A549 (cell line): ENCODE measurements at regions not wholly inside any gene's neighbourhood (a gene's known extent, or its start where the extent isn't known, plus 50 kb on each side); places are given as distances from the start of the nearest gene placed in this dataset.

Source experiments
- ATAC-seq, 2 experiments: fragments of 200-7000 bp in 1 of 2; fragments of >200 bp in 1 of 2; cut with Nextera tagmentation in 1 of 2; cut with Tn5 transposase in 1 of 2; 3 replicates each; pipeline versions ENCODE4 v1.8.0 to v1.9.1; 2018 to 2020; ENCODE audit warnings: mild to moderate bottlenecking in 1 of 2, moderate library complexity in 1 of 2
- CTCF ChIA-PET: fragments of 300-600 bp; sonication (Branson Sonifier 250); formaldehyde crosslinking; extraction: SDS; loops from one replicate; lab custom pipeline; 2021; ENCODE audit warnings: antibody characterized with exemption, inconsistent platforms; lab: Yijun Ruan, JAX
- POLR2A ChIA-PET: fragments of 350-600 bp; formaldehyde crosslinking; extraction: SDS; loops from one replicate; lab custom pipeline; 2021; ENCODE audit warnings: antibody characterized with exemption, inconsistent platforms; lab: Yijun Ruan, JAX
- DNase-seq, 2 experiments: peaks; one replicate each; pipeline versions ENCODE4 v3.0.0 to v3.0.0-alpha.2; 2011 to 2016; ENCODE audit warnings: low read depth in 1 of 2, low spot score in 1 of 2
- FAIRE-seq: peaks from 2 replicates; lab custom pipeline; 2011; peaks lifted over from hg19 to GRCh38; lab: Jason Lieb, UNC
- H3K27ac ChIP-seq, 2 experiments: fragments of >200 bp; sonication (Bioruptor Twin); formaldehyde crosslinking; 3 replicates each; pipeline ENCODE4 v1.5.1; 2016 to 2017
- H3K4me1 ChIP-seq: fragments of >200 bp; sonication (Bioruptor Twin); formaldehyde crosslinking; 3 replicates; pipeline ENCODE4 v1.6.1; 2016
- H3K4me2 ChIP-seq: fragments of >200 bp; sonication (Bioruptor Twin); formaldehyde crosslinking; 3 replicates; pipeline ENCODE4 v1.6.1; 2016
- H3K4me3 ChIP-seq: fragments of >200 bp; sonication (Bioruptor Twin); formaldehyde crosslinking; 3 replicates; pipeline ENCODE4 v1.5.1; 2016
- H3K9me3 ChIP-seq: fragments of >200 bp; sonication (Bioruptor Twin); formaldehyde crosslinking; 3 replicates; pipeline ENCODE4 v1.6.1; 2016
- CBX8 ChIP-seq: fragments of 200-600 bp; sonication (generic); IDR thresholded peaks from 2 replicates; pipeline ENCODE4 v1.6.1; 2016
- EHF ChIP-seq: fragments of 250-450 bp; sonication (Bioruptor Pico); IDR thresholded peaks from 2 replicates; pipeline ENCODE4 v1.5.0; 2020; ENCODE audit warnings: mild to moderate bottlenecking
- EHMT2 ChIP-seq: fragments of 200-600 bp; sonication (generic); IDR thresholded peaks from 2 replicates; pipeline ENCODE4 v1.6.1; 2016; ENCODE audit warnings: antibody characterized with exemption, low read depth, mild to moderate bottlenecking, moderate library complexity
- HOXA7 ChIP-seq: fragments of 250-450 bp; sonication (Bioruptor Pico); IDR thresholded peaks from 2 replicates; pipeline ENCODE4 v1.5.0; 2020; ENCODE audit warnings: mild to moderate bottlenecking, moderate library complexity
- HOXB5 ChIP-seq: fragments of 250-450 bp; sonication (Bioruptor Pico); IDR thresholded peaks from 2 replicates; pipeline ENCODE4 v1.5.0; 2020; ENCODE audit warnings: mild to moderate bottlenecking, moderate library complexity
- JUN ChIP-seq, 2 experiments: fragments of >200 bp; sonication (Bioruptor Twin); formaldehyde crosslinking; IDR thresholded peaks; 2 replicates in 1 of 2; 3 replicates in 1 of 2; pipeline ENCODE4 v1.6.1; 2016 to 2017
- KDM1A ChIP-seq: fragments of 200-600 bp; sonication (generic); IDR thresholded peaks from 2 replicates; pipeline ENCODE4 v1.6.1; 2016; ENCODE audit warnings: low read depth, mild to moderate bottlenecking
- MYC ChIP-seq: IDR thresholded peaks from 2 replicates; pipeline ENCODE4 v1.6.1; 2012; ENCODE audit warnings: mild to moderate bottlenecking, inconsistent platforms, low read length, improper control_type of control experiment, borderline replicate concordance
- PHF8 ChIP-seq: fragments of 200-600 bp; sonication (generic); IDR thresholded peaks from 2 replicates; pipeline ENCODE4 v1.6.1; 2016; ENCODE audit warnings: low read depth, mild to moderate bottlenecking, antibody characterized with exemption, moderate library complexity, borderline replicate concordance
- POLR2A ChIP-seq: IDR thresholded peaks from 2 replicates; pipeline ENCODE4 v1.6.1; 2012; ENCODE audit warnings: mild to moderate bottlenecking, low read length
- RFX5 ChIP-seq: fragments of 450-650 bp; IDR thresholded peaks from 2 replicates; pipeline ENCODE4 v1.7.1; 2014; ENCODE audit warnings: antibody characterized with exemption, mild to moderate bottlenecking, moderate library complexity
- SREBF2 ChIP-seq: fragments of 450-650 bp; IDR thresholded peaks from 2 replicates; pipeline ENCODE4 v1.6.1; 2014; ENCODE audit warnings: mild to moderate bottlenecking, moderate library complexity
- TP53 ChIP-seq: fragments of 250-450 bp; sonication (Bioruptor Pico); IDR thresholded peaks from 2 replicates; pipeline ENCODE4 v1.5.0; 2021; ENCODE audit warnings: mild to moderate bottlenecking, moderate library complexity
- ZFP36 ChIP-seq: fragments of 450-650 bp; IDR thresholded peaks from 2 replicates; pipeline ENCODE4 v1.6.1; 2014; ENCODE audit warnings: borderline replicate concordance; ENCODE audit not compliant: partially characterized antibody
- ZSCAN20 ChIP-seq: fragments of 250-450 bp; sonication (Bioruptor Pico); IDR thresholded peaks from 2 replicates; pipeline ENCODE4 v1.8.0; 2022; ENCODE audit warnings: mild to moderate bottlenecking, moderate library complexity
- WGBS: methylation state at CpG from one replicate; pipeline ENCODE4 v1.1.6; 2017; ENCODE audit errors: missing lambda C conversion rate; 5-methylcytosine and 5-hydroxymethylcytosine counted together
- TF ChIP-seq, protein P1 (sequence below): fragments of >200 bp; sonication (Bioruptor Twin); formaldehyde crosslinking; IDR thresholded peaks from 3 replicates; pipeline ENCODE4 v1.6.1; 2016
- TF ChIP-seq, protein P2 (sequence below): fragments of 450-650 bp; IDR thresholded peaks from 2 replicates; pipeline ENCODE4 v1.6.1; 2014; ENCODE audit warnings: antibody characterized with exemption

DNA sequence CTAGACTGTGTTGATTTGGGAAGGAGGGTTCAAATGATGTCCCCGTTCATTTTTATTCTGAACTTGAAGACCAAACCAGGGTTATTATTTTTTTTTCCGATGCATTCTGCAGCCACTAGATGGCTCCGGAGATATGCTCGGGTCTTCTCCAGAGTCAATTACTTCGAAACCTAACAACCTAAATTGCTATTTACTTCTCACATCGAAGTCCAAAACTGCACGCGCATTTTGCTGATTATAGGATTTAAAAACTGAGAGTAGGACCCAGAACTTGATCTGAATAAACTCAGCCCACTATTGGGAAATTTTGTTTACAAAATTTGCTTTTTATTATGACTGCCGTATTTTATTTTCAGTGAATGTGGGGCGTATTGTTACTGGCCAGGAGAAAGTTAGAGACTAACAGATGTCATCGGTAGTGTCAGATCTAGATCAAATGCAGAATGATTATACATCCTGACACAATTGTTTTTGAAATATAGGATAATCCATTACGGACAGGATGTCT lies 263.8 kb downstream of the HS3ST3A1 start (continued):
- no peak for TF ChIP-seq MYC
- TF ChIP-seq HOXA7 (CRISPR knock-in tag), result no peak
- TF ChIP-seq, protein P1, sequence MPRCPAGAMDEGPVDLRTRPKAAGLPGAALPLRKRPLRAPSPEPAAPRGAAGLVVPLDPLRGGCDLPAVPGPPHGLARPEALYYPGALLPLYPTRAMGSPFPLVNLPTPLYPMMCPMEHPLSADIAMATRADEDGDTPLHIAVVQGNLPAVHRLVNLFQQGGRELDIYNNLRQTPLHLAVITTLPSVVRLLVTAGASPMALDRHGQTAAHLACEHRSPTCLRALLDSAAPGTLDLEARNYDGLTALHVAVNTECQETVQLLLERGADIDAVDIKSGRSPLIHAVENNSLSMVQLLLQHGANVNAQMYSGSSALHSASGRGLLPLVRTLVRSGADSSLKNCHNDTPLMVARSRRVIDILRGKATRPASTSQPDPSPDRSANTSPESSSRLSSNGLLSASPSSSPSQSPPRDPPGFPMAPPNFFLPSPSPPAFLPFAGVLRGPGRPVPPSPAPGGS, result no peak
- TF ChIP-seq EHMT2, result no peak
- no peak for TF ChIP-seq TP53 (CRISPR knock-in tag)
- TF ChIP-seq CBX8, result 0 out of 2 replicates have a peak, but pooled peaks have one; percentile 25
- no peak for TF ChIP-seq JUN (IDR thresholded peaks at IDR 0.05)
- TF ChIP-seq, all 56 proteins: peak for 6

DNA sequence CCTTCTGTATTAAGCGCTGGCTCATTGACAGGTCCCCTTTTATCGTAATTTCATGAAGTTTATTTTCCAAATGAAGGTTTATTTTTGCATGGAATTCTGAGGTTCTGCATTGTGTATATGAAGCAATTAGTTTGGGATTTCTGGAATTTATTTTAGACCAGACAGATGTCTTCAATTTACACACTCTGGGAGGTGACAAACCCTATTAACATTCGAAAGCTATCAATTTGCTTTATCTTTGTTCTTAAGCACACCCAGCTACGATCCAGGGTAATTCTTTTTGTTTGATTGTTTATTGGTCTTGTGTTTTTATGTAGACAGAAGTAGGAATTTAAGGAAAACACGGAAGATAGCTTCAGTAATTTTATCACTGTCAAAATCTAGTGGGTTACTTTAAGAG lies 264.6 kb downstream of the HS3ST3A1 start:
- ChIA-PET POLR2A (no interaction called here), CTCF (interaction anchor here (0.5 to 5.4 kb wide), 25 partner anchors 9 to 965 kb away, joined by 3 to 30 read pairs (median 4); partner anchors contain the start of gene HS3ST3B1)
- DNase-seq (no peak), FAIRE-seq (no peak), ATAC-seq (no peak)
- no peak overlapping the region for H3K4me2 ChIP-seq
- no peaks in the 10 kb centered on the region for H3K4me1 ChIP-seq
- no peak overlapping the region for H3K4me3 ChIP-seq
- no peaks in the 10 kb centered on the region; the same call in 2 of the 3 replicates for H3K9me3 ChIP-seq
- H3K27ac ChIP-seq, result no peak overlapping the region
- TF ChIP-seq, protein P2, sequence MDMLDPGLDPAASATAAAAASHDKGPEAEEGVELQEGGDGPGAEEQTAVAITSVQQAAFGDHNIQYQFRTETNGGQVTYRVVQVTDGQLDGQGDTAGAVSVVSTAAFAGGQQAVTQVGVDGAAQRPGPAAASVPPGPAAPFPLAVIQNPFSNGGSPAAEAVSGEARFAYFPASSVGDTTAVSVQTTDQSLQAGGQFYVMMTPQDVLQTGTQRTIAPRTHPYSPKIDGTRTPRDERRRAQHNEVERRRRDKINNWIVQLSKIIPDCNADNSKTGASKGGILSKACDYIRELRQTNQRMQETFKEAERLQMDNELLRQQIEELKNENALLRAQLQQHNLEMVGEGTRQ, result no peak
- TF ChIP-seq, protein P1, result no peak
- TF ChIP-seq ZSCAN20 (CRISPR knock-in tag), result no peak
- TF ChIP-seq POLR2A, result no peak
- no peak for TF ChIP-seq ZFP36
- WGBS, result 23% methylated on average over 5 of the region's 5 CpGs

DNA sequence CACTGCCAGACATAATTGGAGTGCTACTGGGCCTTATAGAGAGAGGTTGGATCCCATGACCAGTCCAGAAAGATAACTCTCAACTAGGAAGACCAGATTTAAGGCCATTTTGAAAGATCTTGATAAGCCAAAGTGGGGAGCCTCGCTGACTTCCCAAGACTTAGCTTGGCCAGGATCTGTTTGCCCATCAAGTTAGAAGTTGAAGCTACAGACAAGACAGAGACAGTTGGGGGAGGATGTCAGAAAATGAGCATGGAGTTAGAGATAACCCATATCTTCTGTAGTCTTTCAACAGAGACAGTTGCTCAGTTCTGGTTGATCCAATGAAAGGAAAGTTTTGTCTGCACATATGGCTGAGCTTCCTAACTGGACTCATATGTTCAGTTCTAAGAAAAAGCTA lies 267.4 kb downstream of the HS3ST3A1 start:
- ChIA-PET POLR2A (no interaction called here), CTCF (interaction anchor here (0.6 to 5.4 kb wide), 8 partner anchors 18 to 1592 kb away, joined by 3 to 30 read pairs (median 4); partner anchors contain the start of gene HS3ST3B1)
- Histone ChIP-seq H3K9me3 (no peaks in the 10 kb centered on the region; the same call in 2 of the 3 replicates), H3K4me3 (no peak overlapping the region), H3K4me2 (no peak overlapping the region), H3K4me1 (no peaks in the 10 kb centered on the region), H3K27ac (no peak overlapping the region)
- FAIRE-seq, result no peak
- no peak for TF ChIP-seq KDM1A
- no peak for TF ChIP-seq RFX5
- ATAC-seq, result no peak
- DNase-seq, result no peak
- WGBS, result 10% methylated on average over 1 of the region's 1 CpG

DNA sequence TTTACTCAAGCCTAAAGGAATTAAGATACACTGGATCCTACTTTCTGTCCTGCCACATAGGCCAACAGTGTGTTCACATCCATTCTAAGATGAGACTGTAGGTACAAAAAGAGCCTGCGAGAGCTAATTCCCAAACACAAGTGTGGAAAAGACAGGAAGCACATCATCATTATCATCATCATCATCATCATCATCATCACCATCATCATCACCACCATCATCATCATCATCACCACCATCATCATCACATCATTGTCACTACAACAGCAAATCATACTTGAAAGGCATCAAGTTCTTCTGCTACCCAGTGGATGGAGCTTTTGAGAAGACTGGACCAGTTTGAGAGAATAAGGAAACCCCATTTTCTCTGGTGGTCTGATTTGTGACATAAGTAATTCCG lies 268.1 kb downstream of the HS3ST3A1 start:
- DNase-seq, result no peak
- POLR2A ChIA-PET, result no interaction called here
- H3K9me3 ChIP-seq, result no peaks in the 10 kb centered on the region; the same call in 2 of the 3 replicates
- H3K4me1 ChIP-seq, result no peaks in the 10 kb centered on the region
- no peak overlapping the region for H3K4me3 ChIP-seq
- FAIRE-seq, result no peak
- CTCF ChIA-PET, result interaction anchor here (0.6 to 5.4 kb wide), 4 partner anchors 17 to 1593 kb away, joined by 3 to 30 read pairs (median 4); partner anchors contain the start of gene HS3ST3B1
- no peak overlapping the region for H3K27ac ChIP-seq
- TF ChIP-seq TP53 (CRISPR knock-in tag) (no peak), SREBF2 (no peak), PHF8 (no peak), EHF (CRISPR knock-in tag) (no peak), HOXB5 (no peak), ZSCAN20 (CRISPR knock-in tag) (no peak)
- 14% methylated on average over 2 of the region's 2 CpGs for WGBS
- no peak overlapping the region for H3K4me2 ChIP-seq
- ATAC-seq, result no peak
